IMR-90 (cell line): ENCODE measurements at regions not wholly inside any gene's neighbourhood (a gene's known extent, or its start where the extent isn't known, plus 50 kb on each side); places are given as distances from the start of the nearest gene placed in this dataset.

Source experiments
- CEBPB ChIP-seq: IDR thresholded peaks from 2 replicates; pipeline ENCODE4 v1.6.1; 2012; ENCODE audit warnings: low read depth, low read length, improper control_type of control experiment
- MXI1 ChIP-seq: IDR thresholded peaks from 2 replicates; pipeline ENCODE4 v1.6.1; 2012; ENCODE audit warnings: low read depth, mild to moderate bottlenecking, low read length, moderate library complexity, borderline replicate concordance
- POLR2A ChIP-seq: IDR thresholded peaks from 2 replicates; pipeline ENCODE4 v1.6.1; 2012; ENCODE audit warnings: mild to moderate bottlenecking, low read depth, low read length
- RCOR1 ChIP-seq: IDR thresholded peaks from 2 replicates; pipeline ENCODE4 v1.6.1; 2012; ENCODE audit warnings: mild to moderate bottlenecking, low read length, improper control_type of control experiment; ENCODE audit not compliant: insufficient replicate concordance
- TF ChIP-seq, protein P1 (sequence below): conservative IDR thresholded peaks from 2 replicates; pipeline ENCODE4 v1.5.1; 2012; ENCODE audit warnings: mild to moderate bottlenecking, low read depth, low read length, improper control_type of control experiment

DNA sequence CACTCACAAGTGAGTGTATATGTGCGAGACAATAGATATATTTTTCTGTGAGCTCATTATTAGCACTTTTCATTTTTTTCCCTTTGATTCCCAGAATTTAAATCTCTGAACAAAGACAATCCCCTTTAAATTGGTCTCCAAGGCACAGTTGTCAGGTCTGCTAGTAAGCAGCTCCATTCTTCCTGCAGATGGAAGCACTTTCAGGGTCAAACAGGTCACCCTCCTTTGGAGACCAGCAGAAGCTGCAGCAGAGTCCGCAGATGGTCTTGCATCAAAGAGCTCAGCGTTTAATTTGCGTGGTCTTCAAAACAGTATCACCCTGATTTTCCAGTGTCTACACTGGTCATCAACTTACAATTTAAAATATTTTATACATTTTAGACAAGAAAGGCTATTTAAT lies 543.8 kb downstream of the ARL4A start:
- TF ChIP-seq, protein P1, sequence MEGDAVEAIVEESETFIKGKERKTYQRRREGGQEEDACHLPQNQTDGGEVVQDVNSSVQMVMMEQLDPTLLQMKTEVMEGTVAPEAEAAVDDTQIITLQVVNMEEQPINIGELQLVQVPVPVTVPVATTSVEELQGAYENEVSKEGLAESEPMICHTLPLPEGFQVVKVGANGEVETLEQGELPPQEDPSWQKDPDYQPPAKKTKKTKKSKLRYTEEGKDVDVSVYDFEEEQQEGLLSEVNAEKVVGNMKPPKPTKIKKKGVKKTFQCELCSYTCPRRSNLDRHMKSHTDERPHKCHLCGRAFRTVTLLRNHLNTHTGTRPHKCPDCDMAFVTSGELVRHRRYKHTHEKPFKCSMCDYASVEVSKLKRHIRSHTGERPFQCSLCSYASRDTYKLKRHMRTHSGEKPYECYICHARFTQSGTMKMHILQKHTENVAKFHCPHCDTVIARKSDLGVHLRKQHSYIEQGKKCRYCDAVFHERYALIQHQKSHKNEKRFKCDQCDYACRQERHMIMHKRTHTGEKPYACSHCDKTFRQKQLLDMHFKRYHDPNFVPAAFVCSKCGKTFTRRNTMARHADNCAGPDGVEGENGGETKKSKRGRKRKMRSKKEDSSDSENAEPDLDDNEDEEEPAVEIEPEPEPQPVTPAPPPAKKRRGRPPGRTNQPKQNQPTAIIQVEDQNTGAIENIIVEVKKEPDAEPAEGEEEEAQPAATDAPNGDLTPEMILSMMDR: no peak
- TF ChIP-seq MXI1: no peak
- TF ChIP-seq POLR2A: no peak
- TF ChIP-seq RCOR1: no peak
- TF ChIP-seq CEBPB: no peak
